Endodermal cell (in vitro differentiated cells): ENCODE measurements at regions not wholly inside any gene's neighbourhood (a gene's known extent, or its start where the extent isn't known, plus 50 kb on each side); places are given as distances from the start of the nearest gene placed in this dataset.

ENCODE experiments used
- DNase-seq: peaks from one replicate; pipeline ENCODE4 v3.0.0-alpha.2; 2017
- H3K27ac ChIP-seq: 2 replicates; pipeline ENCODE4 v1.5.1; 2013; ENCODE audit warnings: mild to moderate bottlenecking, low read depth, low read length, moderate library complexity
- H3K27me3 ChIP-seq: 2 replicates; pipeline ENCODE4 v1.6.1; 2013; ENCODE audit warnings: mild to moderate bottlenecking, low read length, moderate library complexity; ENCODE audit not compliant: insufficient read depth, control insufficient read depth, poor library complexity, severe bottlenecking
- H3K36me3 ChIP-seq: 2 replicates; pipeline ENCODE4 v1.7.0; 2013; ENCODE audit warnings: mild to moderate bottlenecking, low read length, moderate library complexity; ENCODE audit not compliant: control insufficient read depth, insufficient read depth
- H3K4me1 ChIP-seq: one replicate; pipeline ENCODE4 v1.7.0; 2013; ENCODE audit warnings: low read length; ENCODE audit not compliant: control insufficient read depth, insufficient read depth
- H3K4me3 ChIP-seq: 2 replicates; pipeline ENCODE4 v1.5.1; 2013; ENCODE audit warnings: mild to moderate bottlenecking, low read length, moderate library complexity
- H3K9ac ChIP-seq: 2 replicates; pipeline ENCODE4 v1.6.1; 2013; ENCODE audit warnings: mild to moderate bottlenecking, low read length, moderate library complexity; ENCODE audit not compliant: poor library complexity, severe bottlenecking; ENCODE audit errors: extremely low read depth
- H3K9me3 ChIP-seq: 2 replicates; pipeline ENCODE4 v1.6.1; 2013; ENCODE audit warnings: mild to moderate bottlenecking, low read length, moderate library complexity; ENCODE audit not compliant: control insufficient read depth
- H3K27ac Mint-ChIP-seq: 2 replicates; pipeline ENCODE4 v1.8.0; 2020; ENCODE audit warnings: mixed read lengths
- H3K27me3 Mint-ChIP-seq: 2 replicates; pipeline ENCODE4 v1.8.0; 2021; ENCODE audit warnings: mild to moderate bottlenecking, mixed read lengths; ENCODE audit not compliant: insufficient read depth
- H3K36me3 Mint-ChIP-seq: 2 replicates; pipeline ENCODE4 v1.8.0; 2020; ENCODE audit warnings: low read depth, mixed read lengths
- H3K4me1 Mint-ChIP-seq: 2 replicates; pipeline ENCODE4 v1.8.0; 2020; ENCODE audit warnings: mixed read lengths
- H3K4me3 Mint-ChIP-seq: 2 replicates; pipeline ENCODE4 v1.8.0; 2020; ENCODE audit warnings: mild to moderate bottlenecking, moderate library complexity, mixed read lengths
- H3K9me3 Mint-ChIP-seq: 2 replicates; pipeline ENCODE4 v1.8.0; 2020; ENCODE audit warnings: mild to moderate bottlenecking, mixed read lengths
- CTCF ChIP-seq: fragments of 200-600 bp; sonication (generic); conservative IDR thresholded peaks from 2 replicates; pipeline ENCODE4 v1.5.0; 2021; ENCODE audit warnings: antibody characterized with exemption, mild to moderate bottlenecking
- WGBS, 2 experiments: methylation state at CpG; one replicate each; pipeline versions ENCODE4 v1.1.5 to v1.1.7; 2013; ENCODE audit warnings: missing lambda C conversion rate in 2 of 2, mixed read lengths in 1 of 2; ENCODE audit not compliant: insufficient coverage in 1 of 2, insufficient read length in 1 of 2; 5-methylcytosine and 5-hydroxymethylcytosine counted together

- Mint-ChIP-seq H3K27me3 (peaks cover 5% of the 10 kb centered on the region), H3K36me3 (no peaks in the 10 kb centered on the region), H3K4me3 (no peak overlapping the region), H3K9me3 (no peaks in the 10 kb centered on the region), H3K4me1 (no peaks in the 10 kb centered on the region), H3K27ac (no peak overlapping the region)
- H3K9ac ChIP-seq = no peak overlapping the region
- H3K4me1 ChIP-seq = no peaks in the 10 kb centered on the region
- H3K27ac ChIP-seq = no peak overlapping the region
- WGBS, 2 experiments = 94% methylated on average over 5 of the region's 5 CpGs; no CpG with 5 or more reads in 1 of the 2 experiments
- H3K4me3 ChIP-seq = no peak overlapping the region
- H3K36me3 ChIP-seq = no peaks in the 10 kb centered on the region
- H3K27me3 ChIP-seq = no peaks in the 10 kb centered on the region
- no peak for TF ChIP-seq CTCF
- DNase-seq = no peak
- no peaks in the 10 kb centered on the region for H3K9me3 ChIP-seq
Observed at GRCh38 chr11:130533871-130534270, 85.4 kb downstream of the ADAMTS15 start.

DNA sequence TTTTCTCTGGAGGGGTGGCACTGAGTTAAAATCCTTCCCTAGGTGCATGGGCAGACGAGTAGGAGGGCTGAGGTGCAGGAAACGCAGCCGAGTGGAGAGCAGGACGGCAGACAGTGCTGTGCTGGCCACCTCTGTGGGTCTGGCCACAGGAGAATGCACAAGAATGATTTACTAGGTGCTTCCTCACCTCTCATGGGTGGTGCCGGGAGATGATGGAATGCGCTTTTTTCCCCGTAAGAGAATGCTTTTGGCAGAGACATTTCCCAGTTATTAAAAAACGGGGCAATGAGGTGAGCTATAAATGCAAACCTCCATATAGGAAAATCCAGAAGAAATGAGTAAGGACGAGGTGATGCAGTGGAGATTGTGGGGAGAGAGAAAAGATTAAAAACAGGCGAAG, 86.1 kb downstream of the ADAMTS15 start:
- H3K36me3 ChIP-seq = no peaks in the 10 kb centered on the region
- TF ChIP-seq CTCF = no peak
- no peaks in the 10 kb centered on the region for H3K4me1 Mint-ChIP-seq
- WGBS, 2 experiments = 92 to 97% methylated on average over 10 of the region's 10 CpGs
- peaks cover 5% of the 10 kb centered on the region for H3K27me3 Mint-ChIP-seq
- no peak overlapping the region for H3K27ac Mint-ChIP-seq
- H3K36me3 Mint-ChIP-seq = no peaks in the 10 kb centered on the region
- H3K9me3 ChIP-seq = no peaks in the 10 kb centered on the region
- H3K9ac ChIP-seq = no peak overlapping the region
- no peaks in the 10 kb centered on the region for H3K4me1 ChIP-seq
- no peak overlapping the region for H3K27ac ChIP-seq
- no peak overlapping the region for H3K4me3 ChIP-seq
- no peaks in the 10 kb centered on the region for H3K27me3 ChIP-seq
- no peak overlapping the region for H3K4me3 Mint-ChIP-seq
- DNase-seq = no peak
- H3K9me3 Mint-ChIP-seq = no peaks in the 10 kb centered on the region

GRCh38 chr11:130535520-130535919, 87.1 kb downstream of the ADAMTS15 start:
- no peak overlapping the region for H3K4me3 Mint-ChIP-seq
- H3K4me1 ChIP-seq = no peaks in the 10 kb centered on the region
- H3K27ac ChIP-seq = no peak overlapping the region
- H3K27me3 ChIP-seq = no peaks in the 10 kb centered on the region
- H3K27ac Mint-ChIP-seq = no peak overlapping the region
- H3K36me3 ChIP-seq = no peaks in the 10 kb centered on the region
- H3K9me3 ChIP-seq = no peaks in the 10 kb centered on the region
- peaks cover 5% of the 10 kb centered on the region for H3K27me3 Mint-ChIP-seq
- WGBS, 2 experiments = 88 to 94% methylated on average over 6 of the region's 6 CpGs
- TF ChIP-seq CTCF = no peak
- H3K9me3 Mint-ChIP-seq = no peaks in the 10 kb centered on the region
- no peak overlapping the region for H3K9ac ChIP-seq
- no peaks in the 10 kb centered on the region for H3K36me3 Mint-ChIP-seq
- no peak overlapping the region for H3K4me3 ChIP-seq
- DNase-seq = no peak
- H3K4me1 Mint-ChIP-seq = no peaks in the 10 kb centered on the region
